SK-N-SH (cell line): ENCODE measurements at regions not wholly inside any gene's neighbourhood (a gene's known extent, or its start where the extent isn't known, plus 50 kb on each side); places are given as distances from the start of the nearest gene placed in this dataset.

Experiments
- CTCF ChIA-PET: fragments of 300-600, 350-600 bp; formaldehyde crosslinking; extraction: SDS; loops from one replicate; lab custom pipeline; 2021; lab: Yijun Ruan, JAX
- POLR2A ChIA-PET: fragments of 350-600 bp; sonication (Branson Sonifier 250); formaldehyde crosslinking; extraction: SDS; loops from one replicate; lab custom pipeline; 2020; ENCODE audit warnings: antibody characterized with exemption, inconsistent platforms; lab: Yijun Ruan, JAX
- DNase-seq: peaks from one replicate; pipeline ENCODE4 v3.0.0; 2012
- H2AFZ ChIP-seq: fragments of 200-600 bp; sonication (generic); 2 replicates; pipeline ENCODE4 v1.8.1; 2016; ENCODE audit warnings: antibody characterized with exemption, mild to moderate bottlenecking, low read depth
- H3F3A ChIP-seq: fragments of 200-600 bp; sonication (generic); replicated peaks from 2 replicates; pipeline ENCODE3; 2016; ENCODE audit warnings: antibody characterized with exemption, mild to moderate bottlenecking; ENCODE audit not compliant: insufficient read depth
- H3K27ac ChIP-seq, 2 experiments: fragments of 200-500 bp in 1 of 2; fragments of 200-600 bp in 1 of 2; sonication (Bioruptor generic) in 1 of 2; sonication (generic), shearing (Covaris generic) in 1 of 2; 2 replicates each; pipeline versions ENCODE4 v1.5.1 to v1.6.1; 2014 to 2016; ENCODE audit warnings: low read depth in 2 of 2, inconsistent platforms in 1 of 2, low read length in 1 of 2, mild to moderate bottlenecking in 1 of 2, mixed read lengths in 1 of 2
- H3K27me3 ChIP-seq: fragments of 200-600 bp; sonication (generic), shearing (Covaris generic); 2 replicates; pipeline ENCODE4 v1.6.1; 2016; ENCODE audit warnings: mixed run types; ENCODE audit not compliant: insufficient read depth
- H3K36me3 ChIP-seq, 2 experiments: fragments of 200-500 bp in 1 of 2; fragments of 200-600 bp in 1 of 2; sonication (Bioruptor generic) in 1 of 2; sonication (generic) in 1 of 2; replicated peaks in 1 of 2; 2 replicates each; pipeline versions ENCODE3 to v1.5.1; 2014 to 2016; ENCODE audit warnings: low read length in 1 of 2, mild to moderate bottlenecking in 1 of 2; ENCODE audit not compliant: insufficient read depth in 2 of 2, control insufficient read depth in 1 of 2
- H3K4me1 ChIP-seq, 2 experiments: fragments of 200-500 bp in 1 of 2; fragments of 200-600 bp in 1 of 2; sonication (Bioruptor generic) in 1 of 2; sonication (generic), shearing (Covaris generic) in 1 of 2; 2 replicates each; pipeline versions ENCODE4 v1.5.1 to v1.6.1; 2014 to 2016; ENCODE audit warnings: low read depth in 1 of 2, low read length in 1 of 2, mixed run types in 1 of 2; ENCODE audit not compliant: insufficient read depth in 2 of 2, control insufficient read depth in 1 of 2
- H3K4me2 ChIP-seq: fragments of 200-600 bp; sonication (generic), shearing (Covaris generic); 2 replicates; pipeline ENCODE4 v1.6.1; 2017; ENCODE audit warnings: mixed run types
- H3K4me3 ChIP-seq, 2 experiments: fragments of 200-500 bp in 1 of 2; fragments of 200-600 bp in 1 of 2; sonication (Bioruptor generic) in 1 of 2; sonication (generic), shearing (Covaris generic) in 1 of 2; 2 replicates each; pipeline versions ENCODE4 v1.5.1 to v1.8.1; 2014 to 2016; ENCODE audit warnings: low read depth in 2 of 2, inconsistent platforms in 1 of 2, low read length in 1 of 2, mild to moderate bottlenecking in 1 of 2, mixed read lengths in 1 of 2, moderate library complexity in 1 of 2
- H3K79me2 ChIP-seq: fragments of 200-600 bp; sonication (generic); 2 replicates; pipeline ENCODE4 v1.8.1; 2017; ENCODE audit warnings: mild to moderate bottlenecking; ENCODE audit not compliant: insufficient read depth
- H3K9ac ChIP-seq: fragments of 200-600 bp; sonication (generic); 2 replicates; pipeline ENCODE4 v1.6.1; 2017; ENCODE audit warnings: mixed run types
- H3K9me2 ChIP-seq: fragments of 200-600 bp; sonication (generic); 2 replicates; pipeline ENCODE4 v1.6.1; 2017; ENCODE audit warnings: mixed run types
- H3K9me3 ChIP-seq: fragments of 200-600 bp; sonication (generic); 2 replicates; pipeline ENCODE4 v1.6.1; 2017; ENCODE audit warnings: mixed run types, mild to moderate bottlenecking, moderate library complexity
- H4K20me1 ChIP-seq: fragments of 200-600 bp; sonication (generic); 2 replicates; pipeline ENCODE4 v1.6.1; 2017; ENCODE audit warnings: mild to moderate bottlenecking, mixed run types; ENCODE audit not compliant: insufficient read depth
- ELF1 ChIP-seq: IDR thresholded peaks from 2 replicates; pipeline ENCODE4 v1.4.0; 2012
- FOSL2 ChIP-seq: IDR thresholded peaks from 2 replicates; pipeline ENCODE4 v1.4.0; 2012; ENCODE audit warnings: low read depth, mild to moderate bottlenecking, moderate library complexity, borderline replicate concordance
- FOXJ3 ChIP-seq: sonication (generic); formaldehyde crosslinking; IDR thresholded peaks from 2 replicates; pipeline ENCODE4 v1.5.1; 2020; ENCODE audit warnings: mild to moderate bottlenecking, missing genetic modification reagents
- FOXM1 ChIP-seq: IDR thresholded peaks from 2 replicates; pipeline ENCODE4 v1.4.0; 2012; ENCODE audit warnings: low read depth, mild to moderate bottlenecking
- GABPA ChIP-seq: IDR thresholded peaks from 2 replicates; pipeline ENCODE4 v1.4.0; 2012; ENCODE audit warnings: low read depth, mild to moderate bottlenecking
- GATA2 ChIP-seq: sonication (generic); formaldehyde crosslinking; IDR thresholded peaks from 2 replicates; pipeline ENCODE4 v1.5.0; 2020; ENCODE audit warnings: mild to moderate bottlenecking, missing genetic modification reagents
- PBX3 ChIP-seq: IDR thresholded peaks from 2 replicates; pipeline ENCODE4; 2012
- RAD21 ChIP-seq: IDR thresholded peaks from 2 replicates; pipeline ENCODE4 v1.6.1; 2012; ENCODE audit warnings: mild to moderate bottlenecking, low read length
- RCOR1 ChIP-seq: fragments of 150-350 bp; IDR thresholded peaks from 2 replicates; pipeline ENCODE4 v1.6.1; 2017; ENCODE audit warnings: antibody characterized with exemption, low read length
- REST ChIP-seq: IDR thresholded peaks from 2 replicates; pipeline ENCODE4 v1.6.1; 2012; ENCODE audit warnings: mild to moderate bottlenecking, low read depth, low read length, moderate library complexity
- YY1 ChIP-seq: IDR thresholded peaks from 2 replicates; pipeline ENCODE4 v1.4.0; 2012; ENCODE audit warnings: low read depth, mild to moderate bottlenecking
- WGBS: methylation state at CpG from one replicate; pipeline ENCODE4 v1.1.6; 2017; ENCODE audit warnings: low lambda C conversion rate; 5-methylcytosine and 5-hydroxymethylcytosine counted together
- TF ChIP-seq, protein P1 (sequence below): IDR thresholded peaks from 2 replicates; pipeline ENCODE4 v1.4.0; 2012; ENCODE audit warnings: low read depth, borderline replicate concordance

- TF ChIP-seq, protein P1, sequence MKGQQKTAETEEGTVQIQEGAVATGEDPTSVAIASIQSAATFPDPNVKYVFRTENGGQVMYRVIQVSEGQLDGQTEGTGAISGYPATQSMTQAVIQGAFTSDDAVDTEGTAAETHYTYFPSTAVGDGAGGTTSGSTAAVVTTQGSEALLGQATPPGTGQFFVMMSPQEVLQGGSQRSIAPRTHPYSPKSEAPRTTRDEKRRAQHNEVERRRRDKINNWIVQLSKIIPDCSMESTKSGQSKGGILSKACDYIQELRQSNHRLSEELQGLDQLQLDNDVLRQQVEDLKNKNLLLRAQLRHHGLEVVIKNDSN, result no peak
- TF ChIP-seq REST, result no peak
- no peak for TF ChIP-seq FOSL2
These were observed 128.6 kb downstream of the UNC5CL start (continued) for GRCh38 chr6:40910260-40910893.

GRCh38 chr6:40909811-40910210 is 129.2 kb downstream of the UNC5CL start:
- no peaks in the 10 kb centered on the region for H3K36me3 ChIP-seq
- no peak overlapping the region for H3K27ac ChIP-seq
- peaks cover 10 to 12% of the 10 kb centered on the region in 2 experiments; a peak in 2 of 4 replicates for H3K4me1 ChIP-seq
- no peaks in the 10 kb centered on the region for H3K9me2 ChIP-seq
- no peaks in the 10 kb centered on the region for H3K27me3 ChIP-seq
- 63% methylated on average over 1 of the region's 1 CpG for WGBS
- TF ChIP-seq FOXM1 (no peak), RCOR1 (no peak), GABPA (no peak), ELF1 (no peak), FOXJ3 (no peak), GATA2 (CRISPR knock-in tag) (no peak), PBX3 (no peak), RAD21 (no peak), YY1 (no peak)
- TF ChIP-seq, protein P1, result no peak
- POLR2A ChIA-PET, result no interaction called here
- CTCF ChIA-PET, result interaction anchor here (0.9 to 4.0 kb wide), 5 partner anchors 15 to 928 kb away, joined by 3 to 26 read pairs (median 4); partner anchors contain the start of gene LRFN2
- H3K4me3 ChIP-seq, result no peak overlapping the region
- no peak for DNase-seq
- no peak overlapping the region for H2AFZ ChIP-seq
- H4K20me1 ChIP-seq, result no peaks in the 10 kb centered on the region
- no peaks in the 10 kb centered on the region for H3K9me3 ChIP-seq
- H3K79me2 ChIP-seq, result no peaks in the 10 kb centered on the region; the same call in 1 of the 2 replicates
- no peak overlapping the region for H3K4me2 ChIP-seq
- peaks cover 3% of the 10 kb centered on the region for H3F3A ChIP-seq
- H3K9ac ChIP-seq, result no peak overlapping the region
